GM18519 (cell line): ENCODE measurements at regions not wholly inside any gene's neighbourhood (a gene's known extent, or its start where the extent isn't known, plus 50 kb on each side); places are given as distances from the start of the nearest gene placed in this dataset.

Source experiments
- ATAC-seq: cut with Tn5 transposase; IDR thresholded peaks from one replicate; pipeline ENCODE4 v1.9.1; 2021; ENCODE audit warnings: mild to moderate bottlenecking, moderate library complexity; ENCODE audit not compliant: unreplicated experiment, low FRiP score

- no peak for ATAC-seq
Observed at GRCh38 chr2:167900435-167901114, 346.8 kb downstream of the STK39 start.

DNA sequence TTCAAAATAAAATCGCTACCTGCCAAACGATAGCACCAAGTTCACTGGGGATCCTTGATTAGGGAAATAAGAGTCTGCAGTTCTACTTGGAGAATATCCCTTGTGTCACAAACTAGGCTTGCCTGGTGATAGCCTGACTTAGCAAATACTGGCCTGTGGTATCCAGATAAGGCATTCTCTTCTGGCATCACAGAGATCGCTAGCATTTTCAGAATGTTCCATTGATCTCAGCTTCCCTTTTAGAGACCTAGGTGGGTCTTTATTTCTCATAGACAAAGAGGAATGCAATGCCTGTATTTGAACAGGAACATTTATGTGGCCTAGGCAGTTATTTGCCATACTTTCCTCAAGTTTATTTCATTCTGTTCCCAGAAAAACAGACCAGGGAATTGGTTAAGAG, 349.1 kb downstream of the STK39 start:
- no peak for ATAC-seq

DNA sequence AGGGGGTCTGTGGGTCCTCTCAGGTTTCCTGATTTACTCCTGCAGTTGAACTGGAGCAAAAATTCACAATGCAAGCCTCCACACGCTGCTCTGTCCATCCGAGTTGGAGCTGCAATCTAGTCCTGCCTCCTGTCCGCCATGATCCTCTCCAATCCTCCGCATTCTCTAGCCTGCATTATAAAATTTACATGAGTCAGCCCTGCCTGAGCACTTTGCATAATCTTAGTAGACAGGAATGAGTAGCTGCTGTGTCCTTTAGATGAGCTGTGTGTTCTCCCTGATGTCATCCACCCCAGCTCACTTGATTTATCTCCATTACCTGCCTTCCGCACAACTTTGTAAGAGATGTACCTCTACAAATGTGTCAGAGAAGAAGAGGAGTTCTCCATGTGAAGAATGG, 355.6 kb downstream of the STK39 start:
- ATAC-seq = no peak

GRCh38 chr2:167890739-167891138, 356.7 kb downstream of the STK39 start:
- no peak for ATAC-seq

DNA sequence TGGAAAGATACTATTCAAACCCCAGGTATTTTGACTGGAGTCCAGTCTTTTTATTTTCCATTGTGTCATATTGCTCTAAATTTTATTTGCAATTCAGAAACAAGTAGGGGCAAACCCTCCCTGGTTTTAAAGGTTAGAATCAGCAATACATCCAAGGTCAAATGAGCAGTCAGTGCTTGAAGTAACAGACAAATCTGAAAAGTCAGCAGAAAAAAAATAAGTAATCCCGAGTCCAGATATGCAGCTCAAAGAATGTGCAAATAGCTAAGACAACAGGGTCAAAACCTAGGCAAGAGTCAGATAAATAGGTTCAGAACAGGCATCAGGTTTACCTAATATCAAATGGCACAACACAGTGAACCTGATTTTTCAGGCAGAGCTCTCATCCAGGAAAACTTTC, 367.0 kb downstream of the STK39 start:
- ATAC-seq = no peak

DNA sequence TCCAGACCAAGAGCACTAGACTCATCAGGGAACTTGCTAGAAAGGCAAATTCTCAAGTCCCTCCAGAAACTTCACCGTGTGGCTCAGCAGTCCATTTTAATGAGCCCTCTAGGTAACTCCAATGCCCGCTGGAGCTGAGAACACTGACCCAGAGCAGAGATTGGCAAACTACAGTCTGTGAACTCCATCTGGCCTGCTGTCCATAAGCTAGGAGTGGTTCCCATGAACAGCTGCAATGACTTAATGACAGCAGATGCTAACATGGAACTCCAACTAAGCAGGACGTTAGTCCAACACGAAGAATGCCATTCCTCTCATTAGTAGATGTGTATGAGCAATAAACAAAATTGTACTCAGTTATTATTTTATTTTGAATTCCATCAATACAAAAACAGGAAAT, 371.9 kb downstream of the STK39 start:
- ATAC-seq = no peak

GRCh38 chr2:167874812-167875211, 372.6 kb downstream of the STK39 start:
- no peak for ATAC-seq

DNA sequence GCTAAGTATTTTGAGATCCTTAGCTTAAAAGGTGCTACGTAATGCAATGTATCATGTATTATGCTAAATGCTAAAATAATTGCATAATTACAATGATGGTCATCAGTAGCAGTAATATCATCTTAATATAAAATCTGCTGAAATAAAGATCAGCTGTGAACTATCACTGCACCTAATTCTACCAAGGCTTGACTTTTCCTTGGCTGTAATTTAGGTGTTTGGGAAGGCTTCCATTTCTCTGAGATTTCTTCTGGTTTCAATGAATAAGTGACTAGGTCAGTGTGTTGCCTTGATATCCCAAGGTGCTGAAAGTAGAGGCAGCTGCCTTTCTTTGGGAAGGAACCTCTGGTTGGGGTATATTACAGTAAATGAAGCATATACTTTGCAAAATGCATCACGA, 376.1 kb downstream of the STK39 start:
- ATAC-seq = no peak

DNA sequence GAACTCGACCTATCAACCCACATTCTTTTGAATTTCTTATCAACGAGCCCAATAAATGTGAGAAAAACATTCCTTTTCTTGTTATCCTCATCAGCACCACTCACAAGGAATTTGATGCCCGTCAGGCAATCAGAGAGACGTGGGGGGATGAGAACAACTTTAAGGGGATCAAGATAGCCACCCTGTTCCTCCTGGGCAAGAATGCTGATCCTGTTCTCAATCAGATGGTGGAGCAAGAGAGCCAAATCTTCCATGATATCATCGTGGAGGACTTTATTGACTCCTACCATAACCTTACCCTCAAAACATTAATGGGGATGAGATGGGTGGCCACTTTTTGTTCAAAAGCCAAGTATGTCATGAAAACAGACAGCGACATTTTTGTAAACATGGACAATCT, 378.2 kb downstream of the STK39 start:
- no peak for ATAC-seq

- ATAC-seq = no peak
Observed at GRCh38 chr2:167863377-167863776, 384.0 kb downstream of the STK39 start.

- ATAC-seq = no peak
Observed at GRCh38 chr2:167862782-167863181, 384.6 kb downstream of the STK39 start.

GRCh38 chr2:167862296-167862695, 385.1 kb downstream of the STK39 start:
- no peak for ATAC-seq

- ATAC-seq = no peak
Observed at GRCh38 chr2:167861574-167862193, 385.7 kb downstream of the STK39 start.

DNA sequence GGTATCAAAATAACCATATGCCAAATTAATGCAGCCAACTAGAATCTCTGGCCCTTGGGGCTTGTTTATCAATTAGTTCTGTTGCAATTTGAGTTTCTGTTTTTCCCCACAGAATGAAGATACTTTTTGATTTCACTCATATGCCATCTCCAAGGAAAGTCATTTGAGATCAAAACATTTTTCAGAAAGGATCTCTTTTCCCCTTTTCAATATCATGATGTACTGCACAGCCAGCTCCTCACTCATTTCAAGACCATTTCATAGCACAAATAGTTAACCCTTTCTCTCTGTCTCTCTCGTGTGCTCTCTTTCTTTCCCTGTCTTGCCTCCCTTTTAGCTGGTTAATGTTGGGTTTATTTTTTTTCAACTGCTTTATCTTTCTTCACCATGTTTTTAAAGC, 387.3 kb downstream of the STK39 start:
- ATAC-seq = no peak

DNA sequence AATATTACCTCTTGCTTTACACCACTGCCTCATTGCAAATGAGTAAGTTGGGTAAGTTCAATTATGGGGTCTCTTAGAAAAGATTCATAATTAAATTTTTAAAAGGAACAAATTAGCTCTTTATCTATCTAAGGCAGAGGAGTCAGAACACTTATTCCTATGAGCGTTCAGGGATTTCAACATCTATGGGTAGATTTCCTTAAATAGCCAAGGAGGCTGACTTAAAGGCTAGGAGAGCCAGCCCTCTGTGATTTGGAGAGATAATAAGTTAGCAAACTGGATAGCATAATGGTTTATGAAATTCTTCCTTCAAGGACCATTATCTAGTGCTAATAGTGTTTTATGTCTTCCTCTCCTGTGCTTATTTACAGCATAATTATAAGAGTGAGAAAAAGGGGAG, 387.7 kb downstream of the STK39 start:
- no peak for ATAC-seq

DNA sequence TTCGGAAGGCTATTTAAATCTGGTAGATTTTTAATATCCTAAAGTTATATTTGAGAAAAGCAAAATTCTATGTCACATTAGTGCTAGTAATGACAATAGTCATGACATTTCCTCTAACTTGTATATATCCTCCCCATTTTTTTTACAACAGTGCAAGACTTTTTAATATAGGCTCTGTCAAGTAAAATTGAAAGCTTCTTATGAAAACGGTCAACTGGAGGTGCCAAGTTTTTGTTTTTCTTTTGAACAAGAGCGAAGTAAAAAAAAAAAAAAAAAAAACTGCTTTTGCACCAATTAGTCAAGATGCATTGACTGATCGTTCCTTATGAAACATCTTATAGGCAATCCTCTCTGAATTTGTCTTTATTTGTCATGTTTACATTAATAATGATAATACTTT, 389.3 kb downstream of the STK39 start:
- ATAC-seq = no peak

DNA sequence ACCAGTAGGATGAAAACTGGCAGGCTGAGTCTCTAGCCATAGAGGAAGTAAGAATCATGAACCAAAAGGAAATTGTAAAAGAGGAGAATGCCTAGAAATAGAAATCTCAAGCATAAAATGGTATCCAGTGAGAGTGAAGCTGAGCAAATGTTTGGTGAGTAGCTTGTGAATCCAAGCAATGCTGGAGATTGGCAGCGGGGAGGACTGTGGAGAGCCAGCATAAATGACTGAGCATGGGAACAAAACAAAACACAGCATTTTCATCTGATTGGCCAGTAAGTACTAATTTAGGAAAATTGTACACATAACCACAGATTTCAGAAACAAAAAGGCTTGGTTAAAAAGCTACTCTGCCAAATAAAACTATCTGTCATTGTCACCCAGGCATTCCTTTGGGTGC, 390.0 kb downstream of the STK39 start:
- ATAC-seq = no peak

GRCh38 chr2:167856190-167856589, 391.2 kb downstream of the STK39 start:
- no peak for ATAC-seq

- ATAC-seq = no peak
Observed at GRCh38 chr2:167855211-167855610, 392.2 kb downstream of the STK39 start.

DNA sequence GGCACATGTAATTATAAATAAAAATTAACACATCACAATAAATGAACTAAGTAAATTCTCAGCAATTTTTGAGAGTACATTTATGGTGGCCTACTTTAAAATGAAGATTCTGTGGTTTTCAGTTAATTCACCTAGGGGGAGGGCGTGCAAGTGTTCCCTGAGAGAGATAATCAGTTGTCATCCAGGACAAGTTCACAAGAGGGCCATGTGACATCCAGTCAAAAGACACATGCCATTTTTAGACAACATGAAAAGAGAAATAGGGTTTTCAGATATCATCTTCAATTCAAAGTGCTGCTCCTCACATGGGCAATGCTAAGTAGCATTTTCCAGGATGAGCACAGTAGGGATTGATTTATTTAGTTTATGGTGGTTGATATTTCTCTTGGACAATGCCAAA, 393.7 kb downstream of the STK39 start:
- no peak for ATAC-seq

DNA sequence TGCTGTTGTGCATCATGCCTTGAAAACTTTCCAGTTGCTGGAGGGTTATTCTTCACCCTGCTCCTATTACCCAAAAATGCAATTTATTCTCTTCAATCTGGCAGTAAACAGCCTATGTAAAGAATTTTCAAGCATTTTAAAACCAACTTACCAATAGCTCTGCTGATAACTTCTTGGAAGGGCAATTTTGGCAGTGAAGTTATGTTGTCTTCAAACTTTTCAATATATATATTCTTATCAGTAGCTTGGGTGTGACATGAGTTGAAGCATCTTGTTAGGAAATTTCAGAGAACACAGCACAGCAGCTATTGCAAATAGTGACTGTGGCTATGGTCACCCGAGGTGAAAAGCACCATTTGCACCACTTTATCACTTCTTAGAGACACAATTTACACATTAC, 395.5 kb downstream of the STK39 start:
- ATAC-seq = no peak

DNA sequence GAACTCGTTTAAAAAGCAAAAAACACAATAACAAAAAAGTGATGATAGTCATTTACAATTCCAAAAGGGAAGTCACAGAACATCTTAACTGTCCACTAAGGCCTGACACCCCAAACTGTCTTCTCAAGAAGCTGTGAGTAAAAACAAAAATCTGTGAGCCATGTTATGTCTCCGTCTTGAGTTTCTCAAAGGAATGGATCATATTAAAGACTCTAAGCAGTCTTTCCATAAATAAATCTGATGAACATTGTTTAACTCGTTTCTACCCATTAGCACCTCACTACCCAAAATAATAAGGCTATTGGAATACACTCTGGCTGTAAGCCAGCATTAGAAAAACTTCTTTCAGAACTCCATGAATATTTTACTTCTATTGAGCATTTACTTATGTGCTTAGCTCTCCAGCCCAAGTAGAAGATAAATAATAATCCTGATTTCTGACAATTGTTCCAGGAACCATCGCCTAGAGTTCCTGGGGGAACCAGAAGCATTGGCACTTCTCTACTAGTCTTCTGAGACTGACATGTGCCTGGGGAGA, 396.0 kb downstream of the STK39 start:
- ATAC-seq = no peak
